ENCODE measurements at regions not wholly inside any gene's neighbourhood (a gene's known extent, or its start where the extent isn't known, plus 50 kb on each side); places are given as distances from the start of the nearest gene placed in this dataset.

GRCh38 chr11:70014291-70014690 lies 63.8 kb upstream of the ANO1 start:
- Histone ChIP-seq H3K36me3 (ENCODE audit: control insufficient read depth, insufficient read depth, low read length) (no peaks in the 10 kb centered on the region), H3K4me3 (ENCODE audit: low read length) (no peak overlapping the region), H3K4me1 (ENCODE audit: control insufficient read depth, insufficient read depth, low read length) (no peaks in the 10 kb centered on the region), H3K9me3 (ENCODE audit: control insufficient read depth, low read length) (no peaks in the 10 kb centered on the region), H3K27me3 (ENCODE audit: control insufficient read depth, insufficient read depth, low read length) (no peaks in the 10 kb centered on the region), H3K9ac (ENCODE audit: low read length) (no peak overlapping the region)

DNA sequence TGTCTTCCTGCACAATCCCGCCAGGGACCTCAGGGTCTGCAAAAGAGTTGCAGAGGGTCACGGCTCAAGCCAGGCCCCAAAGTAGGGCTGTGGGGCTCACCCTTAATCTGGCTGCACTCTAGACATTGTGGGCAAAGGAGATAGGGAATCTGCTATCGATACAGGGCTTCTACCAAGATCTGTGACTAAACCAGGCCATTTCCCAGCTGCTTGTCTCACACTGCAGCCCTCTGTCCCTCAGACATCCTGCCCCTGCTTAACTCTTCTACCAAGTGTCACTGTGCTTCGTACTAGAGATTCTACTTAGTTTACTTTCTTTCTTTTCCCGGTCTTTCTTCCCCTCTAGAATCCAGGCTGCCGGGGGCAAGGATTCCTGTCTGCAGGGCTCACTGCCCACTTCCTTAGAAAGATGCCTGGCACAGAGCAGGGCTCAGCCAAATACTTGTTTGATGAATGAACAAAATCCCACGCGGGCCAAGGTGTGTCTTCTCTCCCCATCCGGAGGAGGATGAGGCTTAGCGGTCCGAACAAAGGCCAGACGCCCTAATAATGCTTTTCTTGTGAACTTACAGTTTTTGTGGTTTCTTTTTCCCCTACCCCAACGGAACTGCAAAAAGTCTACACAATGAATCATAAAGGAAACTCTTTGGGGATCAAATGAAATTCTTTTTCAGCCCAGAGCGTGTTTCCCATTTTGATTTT lies 61.3 kb upstream of the ANO1 start:
- H3K4me3 ChIP-seq (ENCODE audit: low read length), result no peak overlapping the region
- no peak overlapping the region for H3K9ac ChIP-seq (ENCODE audit: low read length)
- H3K4me1 ChIP-seq (ENCODE audit: control insufficient read depth, insufficient read depth, low read length), result no peaks in the 10 kb centered on the region
- H3K36me3 ChIP-seq (ENCODE audit: control insufficient read depth, insufficient read depth, low read length), result no peaks in the 10 kb centered on the region
- H3K27me3 ChIP-seq (ENCODE audit: control insufficient read depth, insufficient read depth, low read length), result no peaks in the 10 kb centered on the region
- H3K9me3 ChIP-seq (ENCODE audit: control insufficient read depth, low read length), result no peaks in the 10 kb centered on the region

DNA sequence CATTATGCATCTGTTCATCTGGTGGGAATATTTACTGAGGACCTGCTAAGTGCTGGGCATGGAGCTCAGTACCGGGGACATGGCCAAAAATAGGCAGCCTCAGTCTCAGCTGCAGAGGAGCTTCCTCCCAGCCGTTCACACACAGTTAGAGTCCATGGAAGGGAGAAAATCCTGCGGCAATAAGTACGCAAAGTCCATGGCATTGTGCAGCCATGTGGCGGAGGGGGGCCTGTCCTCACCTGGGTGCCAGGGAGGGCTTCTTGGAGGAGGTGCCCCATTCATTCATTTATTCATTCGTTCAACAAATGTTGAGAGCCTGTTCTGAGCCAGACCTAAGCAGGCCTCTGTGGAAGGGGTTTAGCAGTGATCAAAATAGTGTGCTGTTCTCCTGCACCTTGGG lies 59.3 kb upstream of the ANO1 start:
- no peak overlapping the region for H3K9ac ChIP-seq (ENCODE audit: low read length)
- H3K9me3 ChIP-seq (ENCODE audit: control insufficient read depth, low read length), result no peaks in the 10 kb centered on the region
- no peak overlapping the region for H3K4me3 ChIP-seq (ENCODE audit: low read length)
- H3K4me1 ChIP-seq (ENCODE audit: control insufficient read depth, insufficient read depth, low read length), result no peaks in the 10 kb centered on the region
- no peaks in the 10 kb centered on the region for H3K36me3 ChIP-seq (ENCODE audit: control insufficient read depth, insufficient read depth, low read length)
- H3K27me3 ChIP-seq (ENCODE audit: control insufficient read depth, insufficient read depth, low read length), result no peaks in the 10 kb centered on the region

DNA sequence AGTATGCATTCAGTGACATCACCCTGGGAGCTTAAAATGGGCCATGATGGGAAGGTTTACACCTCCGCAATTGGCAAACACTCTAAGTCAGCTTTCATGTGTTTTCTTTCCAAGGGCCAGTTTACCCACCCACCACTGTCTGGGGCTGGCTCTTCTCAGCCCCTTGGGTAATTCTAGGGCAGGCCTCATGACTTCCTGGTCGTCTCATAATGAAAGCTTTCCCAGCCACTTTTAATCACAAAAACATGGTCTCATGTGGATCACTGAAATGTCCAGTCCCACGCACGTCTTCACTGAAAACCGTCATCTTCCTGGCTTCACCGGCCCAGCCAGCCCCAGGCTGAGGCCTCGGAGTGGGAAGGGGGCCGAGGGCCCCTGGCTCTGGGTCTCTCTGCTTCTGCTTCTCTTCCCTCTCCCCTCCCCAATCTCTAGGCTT lies 58.5 kb upstream of the ANO1 start:
- H3K9ac ChIP-seq (ENCODE audit: low read length), result no peak overlapping the region
- no peaks in the 10 kb centered on the region for H3K4me1 ChIP-seq (ENCODE audit: control insufficient read depth, insufficient read depth, low read length)
- H3K4me3 ChIP-seq (ENCODE audit: low read length), result no peak overlapping the region
- H3K9me3 ChIP-seq (ENCODE audit: control insufficient read depth, low read length), result no peaks in the 10 kb centered on the region
- no peaks in the 10 kb centered on the region for H3K27me3 ChIP-seq (ENCODE audit: control insufficient read depth, insufficient read depth, low read length)
- no peaks in the 10 kb centered on the region for H3K36me3 ChIP-seq (ENCODE audit: control insufficient read depth, insufficient read depth, low read length)

DNA sequence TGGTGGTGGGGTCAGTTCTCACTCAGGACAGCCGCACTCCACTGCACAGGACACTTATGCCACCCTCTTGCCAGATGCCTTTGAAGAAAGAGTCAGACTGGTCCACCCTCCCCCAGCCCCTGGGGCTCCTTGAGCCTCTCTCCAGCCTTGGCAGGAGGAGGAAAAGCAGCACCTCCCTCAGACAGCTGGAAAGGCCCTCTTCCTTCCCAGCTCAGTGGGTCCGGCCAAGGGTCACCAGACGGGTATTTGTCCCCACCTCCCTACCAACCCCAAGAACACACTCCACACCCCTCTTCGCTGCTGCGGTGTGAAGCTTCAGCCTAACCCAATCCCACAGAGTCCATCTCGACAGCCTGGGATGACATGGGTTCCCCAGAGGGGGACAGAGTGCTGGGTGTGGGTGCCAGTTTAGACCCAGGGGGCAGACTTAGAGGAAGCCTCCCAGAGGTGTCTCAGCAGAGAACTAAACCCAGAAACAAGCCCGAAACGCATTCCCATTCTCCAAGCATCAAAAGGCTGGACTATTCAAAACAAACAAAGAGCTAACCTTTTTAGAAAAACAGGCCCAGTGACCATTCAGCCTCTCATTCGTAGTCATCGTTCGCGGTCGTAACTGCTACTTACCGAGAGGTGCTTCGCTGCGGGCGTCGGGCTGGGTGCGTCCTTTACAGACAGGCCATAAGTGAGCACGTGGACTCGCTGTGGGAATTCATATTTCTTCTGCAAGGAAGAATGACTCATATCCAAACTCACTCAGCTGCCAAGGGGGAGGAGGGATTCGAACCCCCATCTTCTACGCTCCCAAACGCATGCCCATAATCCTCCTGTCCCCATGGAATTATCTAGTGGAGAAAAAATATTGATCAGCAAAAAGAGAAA lies 57.5 kb upstream of the ANO1 start:
- Histone ChIP-seq H3K4me3 (ENCODE audit: low read length) (no peak overlapping the region), H3K9me3 (ENCODE audit: control insufficient read depth, low read length) (no peaks in the 10 kb centered on the region), H3K27me3 (ENCODE audit: control insufficient read depth, insufficient read depth, low read length) (no peaks in the 10 kb centered on the region), H3K4me1 (ENCODE audit: control insufficient read depth, insufficient read depth, low read length) (no peaks in the 10 kb centered on the region), H3K9ac (ENCODE audit: low read length) (no peak overlapping the region), H3K36me3 (ENCODE audit: control insufficient read depth, insufficient read depth, low read length) (no peaks in the 10 kb centered on the region)

- no peaks in the 10 kb centered on the region for H3K27me3 ChIP-seq (ENCODE audit: control insufficient read depth, insufficient read depth, low read length)
- H3K9me3 ChIP-seq (ENCODE audit: control insufficient read depth, low read length), result no peaks in the 10 kb centered on the region
- no peak overlapping the region for H3K4me3 ChIP-seq (ENCODE audit: low read length)
- no peak overlapping the region for H3K9ac ChIP-seq (ENCODE audit: low read length)
- H3K4me1 ChIP-seq (ENCODE audit: control insufficient read depth, insufficient read depth, low read length), result no peaks in the 10 kb centered on the region
- H3K36me3 ChIP-seq (ENCODE audit: control insufficient read depth, insufficient read depth, low read length), result no peaks in the 10 kb centered on the region
Measured at GRCh38 chr11:70021586-70021985, 56.5 kb upstream of the ANO1 start.

- Histone ChIP-seq H3K9me3 (ENCODE audit: control insufficient read depth, low read length) (no peaks in the 10 kb centered on the region), H3K9ac (ENCODE audit: low read length) (no peak overlapping the region), H3K36me3 (ENCODE audit: control insufficient read depth, insufficient read depth, low read length) (no peaks in the 10 kb centered on the region)
Measured at GRCh38 chr11:70024036-70024772, 53.9 kb upstream of the ANO1 start.

DNA sequence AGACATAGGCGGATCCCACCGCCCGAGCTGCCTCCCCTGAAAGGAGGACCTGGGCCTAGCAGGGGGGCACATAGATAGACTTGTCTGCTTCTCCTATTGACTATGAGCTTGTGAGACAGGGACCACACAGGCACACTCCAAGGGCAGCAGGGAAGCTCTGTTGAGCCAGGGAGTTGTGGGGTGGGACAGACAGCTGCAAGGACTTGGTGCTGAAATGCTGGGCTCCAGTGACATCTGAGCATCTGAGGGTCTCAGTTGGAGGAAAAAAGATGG lies 53.4 kb upstream of the ANO1 start:
- no peaks in the 10 kb centered on the region for H3K9me3 ChIP-seq (ENCODE audit: control insufficient read depth, low read length)
- no peak overlapping the region for H3K9ac ChIP-seq (ENCODE audit: low read length)
- no peaks in the 10 kb centered on the region for H3K36me3 ChIP-seq (ENCODE audit: control insufficient read depth, insufficient read depth, low read length)
- H3K27me3 ChIP-seq (ENCODE audit: control insufficient read depth, insufficient read depth, low read length), result no peaks in the 10 kb centered on the region
- H3K4me3 ChIP-seq (ENCODE audit: low read length), result no peak overlapping the region
- peaks cover 4% of the 10 kb centered on the region for H3K4me1 ChIP-seq (ENCODE audit: control insufficient read depth, insufficient read depth, low read length)

More at GRCh38 chr11:70024036-70024772, 53.9 kb upstream of the ANO1 start:
- H3K4me1 ChIP-seq (ENCODE audit: control insufficient read depth, insufficient read depth, low read length), result peaks cover 2% of the 10 kb centered on the region
- H3K27me3 ChIP-seq (ENCODE audit: control insufficient read depth, insufficient read depth, low read length), result no peaks in the 10 kb centered on the region
- no peak overlapping the region for H3K4me3 ChIP-seq (ENCODE audit: low read length)

- Histone ChIP-seq H3K9ac (ENCODE audit: low read length) (no peak overlapping the region), H3K27me3 (ENCODE audit: control insufficient read depth, insufficient read depth, low read length) (no peaks in the 10 kb centered on the region), H3K4me3 (ENCODE audit: low read length) (no peak overlapping the region), H3K4me1 (ENCODE audit: control insufficient read depth, insufficient read depth, low read length) (peaks cover 4% of the 10 kb centered on the region), H3K36me3 (ENCODE audit: control insufficient read depth, insufficient read depth, low read length) (no peaks in the 10 kb centered on the region), H3K9me3 (ENCODE audit: control insufficient read depth, low read length) (no peaks in the 10 kb centered on the region)
Measured at GRCh38 chr11:70025308-70025707, 52.8 kb upstream of the ANO1 start.

GRCh38 chr11:70026012-70026411 lies 52.1 kb upstream of the ANO1 start:
- Histone ChIP-seq H3K9me3 (ENCODE audit: control insufficient read depth, low read length) (no peaks in the 10 kb centered on the region), H3K4me1 (ENCODE audit: control insufficient read depth, insufficient read depth, low read length) (peaks cover 4% of the 10 kb centered on the region), H3K27me3 (ENCODE audit: control insufficient read depth, insufficient read depth, low read length) (no peaks in the 10 kb centered on the region), H3K36me3 (ENCODE audit: control insufficient read depth, insufficient read depth, low read length) (no peaks in the 10 kb centered on the region), H3K9ac (ENCODE audit: low read length) (no peak overlapping the region), H3K4me3 (ENCODE audit: low read length) (no peak overlapping the region)

DNA sequence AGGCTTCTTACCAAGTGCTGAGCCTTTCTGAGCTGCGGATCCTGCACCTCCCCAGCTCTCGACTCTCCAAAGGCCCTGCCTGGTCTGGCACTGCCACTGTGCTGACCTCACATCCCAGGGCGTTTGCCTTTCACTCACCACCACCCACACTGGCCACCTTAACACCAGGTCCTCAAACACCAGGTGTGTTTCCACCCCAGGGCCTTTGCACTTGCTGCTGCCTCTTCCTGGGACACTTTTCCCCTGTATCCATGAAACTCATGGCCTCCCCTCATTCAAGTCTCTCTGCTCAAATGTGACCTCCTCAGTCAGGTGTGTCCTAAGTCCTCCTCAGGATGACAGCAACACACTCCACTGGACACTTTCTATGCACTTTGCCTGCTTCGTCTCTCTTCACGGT lies 51.4 kb upstream of the ANO1 start:
- no peak overlapping the region for H3K4me3 ChIP-seq (ENCODE audit: low read length)
- H3K27me3 ChIP-seq (ENCODE audit: control insufficient read depth, insufficient read depth, low read length), result no peaks in the 10 kb centered on the region
- H3K4me1 ChIP-seq (ENCODE audit: control insufficient read depth, insufficient read depth, low read length), result peaks cover 4% of the 10 kb centered on the region
- H3K9me3 ChIP-seq (ENCODE audit: control insufficient read depth, low read length), result no peaks in the 10 kb centered on the region
- no peak overlapping the region for H3K9ac ChIP-seq (ENCODE audit: low read length)
- H3K36me3 ChIP-seq (ENCODE audit: control insufficient read depth, insufficient read depth, low read length), result no peaks in the 10 kb centered on the region

DNA sequence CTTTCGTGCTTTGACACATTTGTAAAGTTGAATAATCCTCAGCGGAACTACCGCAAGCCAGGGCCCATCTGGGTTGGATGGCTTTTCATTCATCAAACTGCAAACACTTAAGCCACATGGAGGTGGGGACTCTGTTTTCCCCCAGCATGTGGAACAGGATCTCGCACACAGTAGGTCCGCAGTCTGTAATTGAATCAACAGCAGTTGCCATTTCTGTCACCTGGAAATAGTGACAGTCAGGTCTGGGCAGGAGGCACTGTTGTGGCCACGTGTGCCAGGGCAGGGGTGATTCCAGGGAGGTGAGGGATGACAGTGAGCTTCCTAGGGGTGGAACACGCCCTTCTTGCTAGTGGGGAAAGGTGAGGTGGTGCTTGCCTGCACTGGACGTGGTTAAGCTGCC lies 50.7 kb upstream of the ANO1 start:
- Histone ChIP-seq H3K9ac (ENCODE audit: low read length) (no peak overlapping the region), H3K4me3 (ENCODE audit: low read length) (no peak overlapping the region), H3K36me3 (ENCODE audit: control insufficient read depth, insufficient read depth, low read length) (no peaks in the 10 kb centered on the region), H3K4me1 (ENCODE audit: control insufficient read depth, insufficient read depth, low read length) (peaks cover 4% of the 10 kb centered on the region), H3K9me3 (ENCODE audit: control insufficient read depth, low read length) (no peaks in the 10 kb centered on the region), H3K27me3 (ENCODE audit: control insufficient read depth, insufficient read depth, low read length) (no peaks in the 10 kb centered on the region)
